Prostate gland (tissue), 2 donors: ENCODE measurements at regions not wholly inside any gene's neighbourhood (a gene's known extent, or its start where the extent isn't known, plus 50 kb on each side); places are given as distances from the start of the nearest gene placed in this dataset.

Experiments used
- DNase-seq: peaks from one replicate; pipeline ENCODE4 v3.0.0-alpha.2; 2019; ENCODE audit warnings: low spot score
- H3K27ac ChIP-seq, 2 donors: fragments of 200-600 bp; sonication (generic); 2 replicates each; pipeline ENCODE4 v1.5.1; 2017 to 2019
- H3K27me3 ChIP-seq: fragments of 200-600 bp; sonication (generic); replicated peaks from 2 replicates; pipeline ENCODE4 v1.5.1; 2019; ENCODE audit not compliant: insufficient read depth
- H3K36me3 ChIP-seq, 2 donors: fragments of 200-600 bp; sonication (generic); 1 replicate in 1 of 2; 2 replicates in 1 of 2; pipeline versions ENCODE4 v1.5.1 to v1.8.1; 2017 to 2019
- H3K4me1 ChIP-seq: fragments of 200-600 bp; sonication (generic); replicated peaks from 2 replicates; pipeline ENCODE4 v1.5.1; 2019
- H3K4me3 ChIP-seq, 2 donors: fragments of 200-600 bp; sonication (generic); 2 replicates each; pipeline ENCODE4 v1.5.1; 2017 to 2019
- H3K9me3 ChIP-seq: fragments of 200-600 bp; sonication (generic); 2 replicates; pipeline ENCODE4 v1.5.1; 2017
- POLR2A ChIP-seq: fragments of 450-650 bp; IDR thresholded peaks from one replicate; pipeline ENCODE4 v1.6.1; 2016; ENCODE audit warnings: antibody characterized with exemption, mild to moderate bottlenecking
- POLR2AphosphoS5 ChIP-seq: sonication (generic); formaldehyde crosslinking; IDR thresholded peaks from one replicate; pipeline ENCODE4 v1.6.1; 2017; ENCODE audit warnings: antibody characterized with exemption
- WGBS: methylation state at CpG from one replicate; pipeline ENCODE4 v1.1.5; 2018; 5-methylcytosine and 5-hydroxymethylcytosine counted together
- intact Hi-C: fragments of 100-400 bp; cut with DNase I; formaldehyde crosslinking; loops from one replicate; pipeline ENCODE4 v1.14.2; 2022
- TF ChIP-seq, protein P1 (sequence below), 4 experiments: fragments of 200-600 bp in 2 of 4; fragments of 450-650 bp in 2 of 4; sonication (generic) in 2 of 4; IDR thresholded peaks; 1 replicate in 3 of 4; 2 replicates in 1 of 4; pipeline ENCODE4 v1.5.1; 2016 to 2019; ENCODE audit warnings: antibody characterized with exemption in 4 of 4, mild to moderate bottlenecking in 2 of 4, moderate library complexity in 2 of 4

DNA sequence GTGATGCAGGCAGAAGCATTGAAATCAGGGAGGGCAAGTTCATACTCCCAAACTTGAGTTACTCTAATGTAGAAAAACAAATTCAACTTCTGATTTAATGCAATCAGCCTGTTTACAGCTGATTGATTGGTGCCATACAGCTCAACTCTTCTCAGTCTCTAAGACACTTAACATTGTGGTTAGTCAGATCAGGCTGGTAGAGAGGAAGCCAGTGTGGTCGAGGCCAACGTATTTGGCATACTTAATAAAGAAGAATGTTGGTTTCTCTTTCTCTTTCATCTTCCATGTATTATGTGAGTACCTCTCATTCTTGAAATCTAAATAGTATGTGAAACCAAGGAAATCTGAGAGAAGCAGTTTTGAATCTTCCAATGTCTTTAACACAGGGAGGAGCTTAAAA lies 255.0 kb upstream of the SLITRK1 start:
- Histone ChIP-seq H3K36me3 (no peaks in the 10 kb centered on the region), H3K27me3 (no peaks in the 10 kb centered on the region), H3K4me1 (no peaks in the 10 kb centered on the region), H3K27ac (no peak overlapping the region), H3K9me3 (no peaks in the 10 kb centered on the region), H3K4me3 (no peak overlapping the region)
- 58% methylated on average over 2 of the region's 2 CpGs for WGBS
- DNase-seq: no peak
- no peak for TF ChIP-seq POLR2AphosphoS5
- TF ChIP-seq, protein P1, sequence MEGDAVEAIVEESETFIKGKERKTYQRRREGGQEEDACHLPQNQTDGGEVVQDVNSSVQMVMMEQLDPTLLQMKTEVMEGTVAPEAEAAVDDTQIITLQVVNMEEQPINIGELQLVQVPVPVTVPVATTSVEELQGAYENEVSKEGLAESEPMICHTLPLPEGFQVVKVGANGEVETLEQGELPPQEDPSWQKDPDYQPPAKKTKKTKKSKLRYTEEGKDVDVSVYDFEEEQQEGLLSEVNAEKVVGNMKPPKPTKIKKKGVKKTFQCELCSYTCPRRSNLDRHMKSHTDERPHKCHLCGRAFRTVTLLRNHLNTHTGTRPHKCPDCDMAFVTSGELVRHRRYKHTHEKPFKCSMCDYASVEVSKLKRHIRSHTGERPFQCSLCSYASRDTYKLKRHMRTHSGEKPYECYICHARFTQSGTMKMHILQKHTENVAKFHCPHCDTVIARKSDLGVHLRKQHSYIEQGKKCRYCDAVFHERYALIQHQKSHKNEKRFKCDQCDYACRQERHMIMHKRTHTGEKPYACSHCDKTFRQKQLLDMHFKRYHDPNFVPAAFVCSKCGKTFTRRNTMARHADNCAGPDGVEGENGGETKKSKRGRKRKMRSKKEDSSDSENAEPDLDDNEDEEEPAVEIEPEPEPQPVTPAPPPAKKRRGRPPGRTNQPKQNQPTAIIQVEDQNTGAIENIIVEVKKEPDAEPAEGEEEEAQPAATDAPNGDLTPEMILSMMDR (IDR thresholded peaks at IDR 0.05): no peak
- no peak for TF ChIP-seq POLR2A
- intact Hi-C loops: no loop called here

DNA sequence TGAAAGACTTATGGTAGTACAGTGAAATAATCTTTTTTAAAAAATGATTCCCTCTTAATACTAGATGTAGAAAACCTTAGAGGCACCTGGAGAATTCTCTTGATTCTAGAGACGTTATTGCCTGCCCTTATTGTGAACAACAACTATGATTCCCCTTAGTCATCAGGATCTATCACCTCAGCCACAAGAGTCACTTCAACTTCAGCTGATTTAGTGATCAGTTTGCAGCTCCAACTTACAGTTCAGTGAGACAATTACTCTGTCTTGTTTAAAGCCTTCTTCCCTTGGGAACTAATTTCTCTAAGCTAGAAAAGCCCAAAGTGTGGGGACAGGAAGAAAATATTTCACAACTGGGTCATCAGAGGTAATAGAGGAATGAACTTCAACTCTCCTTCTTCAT lies 254.3 kb upstream of the SLITRK1 start:
- 80% methylated on average over 1 of the region's 1 CpG for WGBS
- intact Hi-C loops: no loop called here
- Histone ChIP-seq H3K27me3 (no peaks in the 10 kb centered on the region), H3K36me3 (no peaks in the 10 kb centered on the region), H3K4me1 (no peaks in the 10 kb centered on the region), H3K27ac (no peak overlapping the region), H3K4me3 (no peak overlapping the region), H3K9me3 (no peaks in the 10 kb centered on the region)
- TF ChIP-seq, protein P1 (IDR thresholded peaks at IDR 0.05): no peak
- TF ChIP-seq POLR2AphosphoS5 (no peak), POLR2A (no peak)
- no peak for DNase-seq

DNA sequence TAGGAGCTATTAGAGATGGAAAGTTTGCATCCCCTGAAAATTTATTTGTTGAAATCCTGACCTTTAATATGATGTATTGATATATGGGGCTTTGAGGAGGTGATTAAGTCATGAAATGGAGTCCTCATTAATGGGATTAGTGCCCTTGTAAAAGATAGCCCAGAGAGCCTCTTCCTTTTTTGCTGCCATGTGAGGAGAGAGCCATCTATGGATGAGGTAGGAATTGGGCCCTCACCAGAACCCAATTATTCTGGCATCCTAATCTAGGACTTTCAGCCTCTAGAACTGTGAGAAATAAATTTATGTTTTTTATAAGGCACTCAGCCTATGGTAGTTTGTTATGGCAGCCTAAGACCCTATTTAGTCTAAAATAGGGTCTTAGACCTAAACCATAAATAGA lies 250.2 kb upstream of the SLITRK1 start:
- no peak overlapping the region for H3K27ac ChIP-seq
- TF ChIP-seq, protein P1 (IDR thresholded peaks at IDR 0.05): no peak
- TF ChIP-seq POLR2A: no peak
- no peak for TF ChIP-seq POLR2AphosphoS5
- no peak overlapping the region for H3K4me3 ChIP-seq
- intact Hi-C loops: no loop called here
- no peaks in the 10 kb centered on the region for H3K4me1 ChIP-seq
- no peaks in the 10 kb centered on the region for H3K9me3 ChIP-seq
- no peaks in the 10 kb centered on the region for H3K27me3 ChIP-seq
- no peak for DNase-seq
- H3K36me3 ChIP-seq: no peaks in the 10 kb centered on the region

DNA sequence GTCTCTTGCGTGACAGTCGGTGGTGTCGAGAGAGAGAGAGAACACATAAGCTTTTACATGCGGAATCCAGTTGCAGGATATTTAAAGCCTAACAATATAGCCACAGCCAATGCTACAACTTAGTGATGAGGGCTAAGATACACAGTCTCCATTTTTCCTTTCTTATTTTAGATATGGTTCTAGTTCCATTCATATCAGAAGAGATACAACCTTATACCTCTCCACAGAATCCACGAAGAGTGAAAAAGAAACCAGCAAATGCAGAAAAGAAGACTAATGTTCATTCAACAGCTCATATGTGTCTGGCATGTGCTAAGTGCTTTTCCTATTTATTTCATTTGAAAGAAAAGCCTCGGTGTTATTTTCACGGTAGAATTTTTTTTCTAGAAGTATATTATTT lies 249.0 kb upstream of the SLITRK1 start:
- H3K27ac ChIP-seq: no peak overlapping the region
- H3K36me3 ChIP-seq: no peaks in the 10 kb centered on the region
- intact Hi-C loops: no loop called here
- H3K9me3 ChIP-seq: no peaks in the 10 kb centered on the region
- H3K27me3 ChIP-seq: no peaks in the 10 kb centered on the region
- no peak for DNase-seq
- no peaks in the 10 kb centered on the region for H3K4me1 ChIP-seq
- TF ChIP-seq POLR2A: no peak
- TF ChIP-seq, protein P1 (IDR thresholded peaks at IDR 0.05): no peak
- no peak for TF ChIP-seq POLR2AphosphoS5
- 91% methylated on average over 7 of the region's 7 CpGs for WGBS
- H3K4me3 ChIP-seq: no peak overlapping the region

DNA sequence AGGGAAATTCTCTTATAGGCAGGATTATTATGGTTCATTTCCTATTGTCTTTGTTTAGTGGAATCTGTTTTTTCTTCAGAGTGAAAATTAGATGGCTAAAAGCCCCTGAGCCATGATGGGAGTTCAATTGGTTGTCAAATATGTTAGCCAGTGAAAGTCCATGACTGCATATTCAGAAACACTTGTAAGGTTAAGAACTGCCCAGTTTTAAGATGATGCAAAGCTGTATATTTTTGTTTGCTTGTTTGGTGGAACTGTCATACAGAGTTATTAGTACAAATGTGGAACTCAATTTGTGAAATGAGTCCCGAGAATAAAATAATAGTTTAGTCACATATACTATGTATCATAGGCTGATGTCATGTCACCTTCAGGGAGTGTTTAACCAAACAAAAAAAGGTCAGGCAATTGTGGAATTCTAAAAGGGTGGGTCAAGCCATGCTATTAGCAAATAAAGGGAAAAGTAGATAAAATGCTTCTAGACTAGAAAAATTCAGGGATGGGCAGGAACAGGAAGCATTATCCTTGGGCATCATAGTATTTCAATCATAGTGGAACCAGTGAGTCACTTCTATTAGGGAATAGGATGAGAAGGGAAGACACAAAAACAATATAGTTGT lies 248.3 kb upstream of the SLITRK1 start:
- Histone ChIP-seq H3K4me1 (no peaks in the 10 kb centered on the region), H3K9me3 (no peaks in the 10 kb centered on the region), H3K36me3 (no peaks in the 10 kb centered on the region), H3K27me3 (no peaks in the 10 kb centered on the region), H3K4me3 (no peak overlapping the region), H3K27ac (no peak overlapping the region)
- intact Hi-C loops: no loop called here
- WGBS: 66% methylated on average over 1 of the region's 1 CpG
- TF ChIP-seq POLR2AphosphoS5: no peak
- TF ChIP-seq, protein P1 (IDR thresholded peaks at IDR 0.05): no peak
- no peak for TF ChIP-seq POLR2A
- DNase-seq: no peak
